Skin epidermis (tissue), 12 donors: ENCODE measurements at regions not wholly inside any gene's neighbourhood (a gene's known extent, or its start where the extent isn't known, plus 50 kb on each side); places are given as distances from the start of the nearest gene placed in this dataset.
"Not testable (repeated sequence)": the region's sequence is repeated elsewhere in the genome, so short reads cannot be mapped to it uniquely, and the experiment has no call there.

Experiments
- H3K27ac ChIP-seq, 21 experiments: fragments of 200-600 bp; sonication (generic) in 11 of 21; one replicate each; pipeline ENCODE4 v1.5.0; 2020; ENCODE audit warnings: mild to moderate bottlenecking in 3 of 21, inconsistent platforms in 2 of 21, moderate library complexity in 2 of 21
- H3K4me3 ChIP-seq, 7 experiments: fragments of 200-600 bp; sonication (generic) in 2 of 7; one replicate each; pipeline ENCODE4 v1.5.0; 2020; ENCODE audit warnings: inconsistent platforms in 2 of 7, mild to moderate bottlenecking in 2 of 7, moderate library complexity in 1 of 7

DNA sequence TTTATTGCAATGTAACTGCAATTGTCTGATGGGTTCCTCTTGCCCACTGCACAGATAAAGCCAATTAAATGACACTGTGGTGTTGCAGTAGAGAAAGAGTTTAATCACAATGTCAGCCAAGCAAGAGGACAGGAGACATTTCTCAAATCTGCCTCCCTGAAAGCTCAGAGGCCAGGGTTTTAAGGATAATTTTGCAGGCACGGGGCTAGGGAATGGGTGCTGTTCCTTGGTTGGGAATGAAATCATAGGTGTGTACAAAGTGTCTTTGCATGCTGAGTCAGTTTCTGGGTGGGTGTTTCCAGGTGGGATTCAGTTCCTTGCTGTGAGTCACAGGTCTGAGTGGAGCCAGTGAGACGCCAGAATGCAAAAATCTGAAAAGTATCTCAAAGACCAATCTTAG, 271.4 kb downstream of the DOK5 start:
- H3K27ac ChIP-seq: no peak overlapping the region
- no peak overlapping the region for H3K4me3 ChIP-seq

DNA sequence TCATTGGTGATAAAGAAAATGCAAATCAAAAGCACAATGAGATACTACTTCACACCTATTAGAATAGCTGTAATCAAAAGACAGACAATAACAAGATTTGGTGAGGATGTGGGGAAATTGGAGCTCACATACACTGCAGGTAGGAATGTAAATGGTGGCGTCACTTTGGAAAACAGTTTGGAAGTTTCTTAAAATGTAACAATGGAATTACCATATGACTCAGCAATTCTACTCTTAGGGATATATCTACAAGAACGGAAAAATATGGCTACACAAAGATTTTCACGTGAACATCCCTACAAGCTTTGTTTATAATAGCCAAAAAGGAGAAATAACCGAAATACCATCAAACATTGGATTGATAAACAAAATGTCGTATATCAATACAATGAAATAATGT, 270.4 kb downstream of the DOK5 start:
- no peak overlapping the region for H3K27ac ChIP-seq
- H3K4me3 ChIP-seq: no peak overlapping the region

DNA sequence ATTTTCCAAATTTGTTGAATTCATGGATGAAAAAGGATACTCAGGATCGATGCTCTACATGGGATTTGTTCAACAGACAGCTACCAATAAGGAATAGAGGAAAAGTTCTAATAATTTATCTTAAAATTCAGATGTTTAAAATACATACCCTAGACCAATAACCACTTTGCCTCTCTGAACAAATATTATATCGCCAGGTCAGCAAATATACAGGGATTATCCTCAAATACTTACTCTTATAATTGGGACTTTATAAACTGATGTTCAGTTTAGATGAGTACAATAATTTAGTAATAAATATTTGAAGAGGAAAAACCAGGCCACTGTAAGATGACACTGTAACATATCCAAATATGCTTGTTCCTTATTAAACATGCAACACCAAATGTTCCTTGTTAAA, 268.7 kb downstream of the DOK5 start:
- no peak overlapping the region for H3K27ac ChIP-seq

GRCh38 chr20:54742193-54742592, 266.8 kb downstream of the DOK5 start:
- Histone ChIP-seq H3K27ac (no peak overlapping the region), H3K4me3 (no peak overlapping the region)

More for the DNA sequence above, 268.7 kb downstream of the DOK5 start:
- H3K4me3 ChIP-seq: no peak overlapping the region

GRCh38 chr20:54736421-54736820, 261.0 kb downstream of the DOK5 start:
- Histone ChIP-seq H3K27ac (no peak overlapping the region), H3K4me3 (no peak overlapping the region)

- Histone ChIP-seq H3K27ac (no peak overlapping the region), H3K4me3 (no peak overlapping the region)
These were observed 258.3 kb downstream of the DOK5 start for GRCh38 chr20:54733687-54734086.

GRCh38 chr20:54727490-54727889, 252.1 kb downstream of the DOK5 start:
- no peak overlapping the region for H3K27ac ChIP-seq
- H3K4me3 ChIP-seq: no peak overlapping the region

DNA sequence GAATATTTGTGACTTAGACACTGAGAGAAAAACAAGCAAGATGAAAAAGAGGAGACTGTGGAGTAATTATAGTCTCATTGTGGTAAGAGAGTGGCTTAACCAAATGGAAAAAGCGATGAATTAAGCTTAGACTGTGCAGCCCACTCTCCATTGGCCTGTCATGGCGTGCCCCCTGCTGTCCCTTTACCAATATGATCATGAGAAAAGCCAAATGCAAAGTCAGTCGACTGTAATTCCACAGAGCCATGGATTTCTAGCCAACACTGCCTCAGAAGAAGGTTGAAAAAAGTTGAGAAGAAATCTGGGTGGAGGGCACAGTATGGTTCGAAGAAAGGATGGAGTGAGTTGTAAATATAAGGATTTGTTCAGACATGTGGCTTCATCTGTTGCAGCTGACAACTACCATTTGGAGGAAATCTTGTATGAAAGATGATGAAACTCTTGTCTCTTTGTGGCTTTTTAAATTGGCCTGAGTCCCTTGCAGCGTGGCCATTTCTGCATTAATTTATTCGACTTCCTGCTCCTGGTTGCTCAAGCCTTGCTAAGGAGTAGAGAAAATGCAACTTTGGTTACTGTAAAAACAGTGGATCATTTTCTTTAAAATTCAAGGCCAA, 251.4 kb downstream of the DOK5 start:
- Histone ChIP-seq H3K4me3 (no peak overlapping the region), H3K27ac (no peak overlapping the region)

GRCh38 chr20:54725266-54725665, 249.9 kb downstream of the DOK5 start:
- H3K4me3 ChIP-seq, H3K27ac ChIP-seq: not testable (repeated sequence)

DNA sequence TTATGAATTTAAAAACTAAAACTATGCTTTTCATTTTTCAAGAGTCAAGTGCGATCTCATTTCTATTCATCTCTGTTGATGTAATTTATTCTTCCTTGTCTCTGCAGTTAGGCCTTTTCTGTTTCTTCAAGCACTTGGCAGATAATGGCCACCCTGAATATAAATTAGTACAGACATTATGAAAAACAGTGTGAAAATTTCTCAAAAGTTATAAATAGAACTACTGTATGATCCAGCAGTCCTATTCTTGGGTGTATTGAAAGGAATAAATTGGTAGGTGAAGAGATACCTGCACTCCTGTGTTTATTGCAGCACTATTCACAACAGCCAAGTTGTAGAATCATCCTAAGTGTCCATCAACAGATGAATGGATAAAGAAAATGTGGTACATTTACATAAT, 248.3 kb downstream of the DOK5 start:
- Histone ChIP-seq H3K4me3 (no peak overlapping the region), H3K27ac (no peak overlapping the region)

GRCh38 chr20:54717983-54718382, 242.6 kb downstream of the DOK5 start:
- H3K27ac ChIP-seq: no peak overlapping the region

DNA sequence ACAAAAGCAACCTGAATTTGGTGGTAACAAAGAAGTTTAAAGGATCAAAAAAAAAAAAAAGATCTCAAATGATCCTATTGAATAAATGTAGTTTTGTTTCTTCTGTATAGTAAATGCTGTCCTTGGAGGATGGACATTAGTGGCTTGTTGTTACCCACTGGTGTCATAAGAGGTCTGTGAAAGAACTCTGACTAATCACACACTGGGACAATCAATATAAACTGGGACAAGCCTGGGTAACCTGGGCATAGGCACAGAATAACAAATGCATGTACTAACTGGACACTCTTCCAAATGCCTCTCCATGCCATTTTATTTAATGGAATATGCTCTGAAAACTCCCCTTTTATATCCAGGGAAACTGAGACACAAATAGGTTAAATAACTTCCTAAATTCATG, 241.4 kb downstream of the DOK5 start:
- no peak overlapping the region for H3K27ac ChIP-seq
- no peak overlapping the region for H3K4me3 ChIP-seq

More at GRCh38 chr20:54717983-54718382, 242.6 kb downstream of the DOK5 start:
- H3K4me3 ChIP-seq: no peak overlapping the region

DNA sequence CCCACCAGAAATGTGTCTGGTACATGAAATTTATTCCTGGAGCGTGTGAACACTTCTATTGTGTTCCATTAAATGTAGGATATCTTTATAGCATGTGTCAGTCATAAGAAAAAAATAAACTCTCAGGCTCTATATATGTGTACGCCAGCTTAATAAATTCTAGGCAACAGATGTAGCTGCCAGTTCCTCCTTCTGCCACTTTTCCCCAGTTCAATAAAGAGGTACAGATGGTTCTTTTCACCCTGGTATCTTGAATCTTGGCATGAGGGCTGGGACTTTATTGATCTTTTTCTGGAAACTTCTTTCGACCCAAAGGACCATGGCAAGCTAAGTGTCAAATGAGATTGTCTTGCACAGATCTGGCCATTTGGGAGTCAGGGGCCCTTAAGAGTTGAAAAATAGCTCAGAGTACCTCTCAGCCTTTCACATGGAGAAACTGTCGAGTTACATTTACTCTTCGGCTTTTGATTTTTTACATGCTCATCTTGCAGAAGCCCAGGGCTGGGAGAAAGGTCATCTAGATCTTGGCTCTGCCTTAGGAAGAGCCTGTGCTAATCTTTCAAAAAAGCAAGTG, 240.9 kb downstream of the DOK5 start:
- Histone ChIP-seq H3K27ac (no peak overlapping the region), H3K4me3 (no peak overlapping the region)

GRCh38 chr20:54714817-54715216, 239.4 kb downstream of the DOK5 start:
- Histone ChIP-seq H3K4me3 (no peak overlapping the region), H3K27ac (no peak overlapping the region)

- no peak overlapping the region for H3K27ac ChIP-seq
These were observed 238.3 kb downstream of the DOK5 start for GRCh38 chr20:54713727-54714126.

DNA sequence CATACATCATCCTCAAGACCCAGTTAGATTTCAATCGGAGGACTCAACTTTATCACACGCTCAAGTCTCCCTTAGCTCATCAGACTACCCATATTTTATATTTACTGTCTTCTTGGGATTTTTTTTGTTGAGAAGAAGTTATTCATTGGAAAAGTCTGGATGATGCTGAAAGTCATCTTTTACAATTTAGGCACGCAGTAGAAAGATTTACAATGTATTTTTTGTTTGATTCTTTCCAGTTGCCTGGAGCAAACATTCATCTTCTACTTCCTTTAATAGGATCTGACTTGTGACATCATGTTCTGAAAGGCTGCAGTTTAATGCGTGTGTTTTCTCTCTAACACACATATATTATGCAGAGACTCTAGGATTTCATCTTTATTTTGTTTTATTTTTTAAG, 235.7 kb downstream of the DOK5 start:
- H3K4me3 ChIP-seq: no peak overlapping the region
- H3K27ac ChIP-seq: no peak overlapping the region

More at GRCh38 chr20:54713727-54714126, 238.3 kb downstream of the DOK5 start:
- no peak overlapping the region for H3K4me3 ChIP-seq

DNA sequence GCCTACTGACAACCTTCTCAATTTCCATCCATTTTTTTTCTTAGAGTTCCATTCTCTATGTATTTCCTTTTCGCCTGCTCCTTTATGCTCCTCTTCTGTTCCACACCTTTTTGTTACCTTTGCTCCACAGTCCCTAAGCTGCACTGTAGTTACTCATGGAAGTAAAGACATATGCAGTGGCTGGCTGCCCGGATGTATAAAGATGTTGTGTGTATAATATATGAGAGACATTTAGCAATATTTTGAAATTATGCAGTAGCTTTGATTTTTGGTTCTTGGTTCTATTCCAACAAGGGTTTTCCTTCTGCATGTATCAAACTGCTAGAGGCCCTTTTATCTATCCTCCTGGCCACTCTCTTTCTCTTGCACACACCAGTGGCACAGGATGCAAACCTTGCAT, 234.9 kb downstream of the DOK5 start:
- H3K27ac ChIP-seq: no peak overlapping the region
- H3K4me3 ChIP-seq: no peak overlapping the region

- no peak overlapping the region for H3K27ac ChIP-seq
These were observed 232.8 kb downstream of the DOK5 start for GRCh38 chr20:54708229-54708628.

DNA sequence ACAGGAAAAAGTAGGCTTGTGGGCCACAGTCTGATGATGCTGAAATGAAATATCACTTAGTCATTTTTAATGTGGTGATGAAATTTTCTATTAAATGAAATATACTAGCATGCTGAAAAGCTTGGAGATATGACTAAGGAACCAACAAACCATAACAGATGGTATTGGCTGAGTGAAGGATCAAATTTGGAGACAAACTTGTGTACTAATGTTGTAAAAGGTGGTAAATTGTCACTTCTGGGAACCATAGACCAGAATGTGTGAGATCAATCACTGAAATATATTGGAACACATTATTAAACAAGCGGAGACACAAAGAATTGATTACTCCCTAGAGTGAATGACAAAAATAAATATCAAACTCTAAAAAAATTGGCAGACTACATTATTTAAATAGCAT, 232.4 kb downstream of the DOK5 start:
- no peak overlapping the region for H3K27ac ChIP-seq
- H3K4me3 ChIP-seq: no peak overlapping the region

More at GRCh38 chr20:54708229-54708628, 232.8 kb downstream of the DOK5 start:
- H3K4me3 ChIP-seq: no peak overlapping the region

DNA sequence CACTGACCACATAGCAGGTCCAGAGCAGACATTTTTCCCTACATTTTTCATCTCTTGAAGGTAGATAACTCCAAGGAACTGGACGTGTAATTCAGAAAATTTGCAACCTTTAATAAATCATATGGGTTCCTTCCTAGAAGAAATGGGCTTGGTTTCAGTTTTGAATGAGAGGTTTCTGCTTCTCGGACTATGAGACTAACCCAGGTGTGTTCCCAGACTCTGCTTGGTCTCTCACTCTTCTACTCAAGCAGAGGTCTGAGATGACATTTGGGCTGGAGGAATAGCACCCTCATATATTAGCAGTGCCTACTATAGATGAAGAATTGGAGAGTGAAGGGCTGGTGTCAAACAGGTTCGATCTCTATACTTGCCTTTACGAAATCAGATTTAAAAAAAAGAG, 231.2 kb downstream of the DOK5 start:
- no peak overlapping the region for H3K27ac ChIP-seq

DNA sequence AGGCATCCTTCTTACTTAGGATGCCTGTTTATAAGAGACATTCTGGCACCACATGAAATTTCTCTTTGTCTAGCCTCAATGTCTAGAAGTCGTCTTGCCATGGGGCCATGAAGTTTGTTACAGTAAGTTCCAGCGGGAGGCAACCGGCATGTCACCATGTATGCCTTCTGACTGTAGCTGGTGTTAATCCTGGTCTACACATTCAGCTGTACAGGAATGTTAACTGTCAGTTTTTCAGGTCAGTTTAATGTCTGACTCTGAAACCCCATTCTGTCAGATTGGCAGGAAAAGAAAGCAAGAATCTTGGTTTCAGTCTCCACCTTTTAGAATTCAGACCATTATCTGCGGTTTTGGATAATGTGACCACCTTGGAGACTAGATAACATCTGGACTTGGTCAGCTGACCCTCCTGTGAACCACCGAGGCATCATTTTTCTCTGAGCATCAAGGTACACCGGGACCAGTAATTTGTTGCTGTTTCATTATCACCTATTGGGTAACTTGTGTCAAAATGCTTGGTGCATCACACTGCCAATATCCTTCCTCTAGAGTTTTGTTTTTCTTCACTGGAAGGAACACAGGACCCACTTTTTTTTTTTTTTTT, 228.7 kb downstream of the DOK5 start:
- H3K27ac ChIP-seq: no peak overlapping the region
- no peak overlapping the region for H3K4me3 ChIP-seq

More for the DNA sequence above, 231.2 kb downstream of the DOK5 start:
- no peak overlapping the region for H3K4me3 ChIP-seq
